ENCODE measurements at regions not wholly inside any gene's neighbourhood (a gene's known extent, or its start where the extent isn't known, plus 50 kb on each side); places are given as distances from the start of the nearest gene placed in this dataset.

DNA sequence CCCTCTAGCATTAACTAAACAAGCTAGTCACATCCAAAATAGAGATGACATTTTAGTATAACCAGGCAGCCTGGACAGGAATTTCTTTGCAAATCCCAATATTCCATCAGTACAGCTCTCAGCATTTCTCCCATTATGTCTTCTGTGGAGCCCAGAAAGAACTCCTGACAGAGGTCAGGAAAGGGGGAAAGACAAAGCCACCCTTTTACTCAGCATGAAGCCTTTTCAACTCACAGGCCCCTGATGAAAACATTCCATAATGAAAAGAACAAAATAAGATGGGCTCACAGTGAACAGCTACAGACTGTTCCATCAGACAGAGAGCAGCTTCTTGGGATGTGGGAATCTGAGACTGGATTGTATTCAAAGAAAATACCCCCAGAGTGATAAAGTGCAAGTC is 80.6 kb downstream of the TEX35 start:
- Mint-ChIP-seq H3K4me1 (ENCODE audit: unreplicated experiment) (peaks cover 3% of the 10 kb centered on the region), H3K36me3 (ENCODE audit: low read depth, unreplicated experiment) (no peaks in the 10 kb centered on the region), H3K27ac (ENCODE audit: unreplicated experiment) (no peak overlapping the region), H3K9me3 (ENCODE audit: unreplicated experiment) (no peaks in the 10 kb centered on the region), H3K4me3 (ENCODE audit: unreplicated experiment) (no peak overlapping the region), H3K27me3 (ENCODE audit: unreplicated experiment) (peaks cover 3% of the 10 kb centered on the region)
- TF ChIP-seq, protein P1, sequence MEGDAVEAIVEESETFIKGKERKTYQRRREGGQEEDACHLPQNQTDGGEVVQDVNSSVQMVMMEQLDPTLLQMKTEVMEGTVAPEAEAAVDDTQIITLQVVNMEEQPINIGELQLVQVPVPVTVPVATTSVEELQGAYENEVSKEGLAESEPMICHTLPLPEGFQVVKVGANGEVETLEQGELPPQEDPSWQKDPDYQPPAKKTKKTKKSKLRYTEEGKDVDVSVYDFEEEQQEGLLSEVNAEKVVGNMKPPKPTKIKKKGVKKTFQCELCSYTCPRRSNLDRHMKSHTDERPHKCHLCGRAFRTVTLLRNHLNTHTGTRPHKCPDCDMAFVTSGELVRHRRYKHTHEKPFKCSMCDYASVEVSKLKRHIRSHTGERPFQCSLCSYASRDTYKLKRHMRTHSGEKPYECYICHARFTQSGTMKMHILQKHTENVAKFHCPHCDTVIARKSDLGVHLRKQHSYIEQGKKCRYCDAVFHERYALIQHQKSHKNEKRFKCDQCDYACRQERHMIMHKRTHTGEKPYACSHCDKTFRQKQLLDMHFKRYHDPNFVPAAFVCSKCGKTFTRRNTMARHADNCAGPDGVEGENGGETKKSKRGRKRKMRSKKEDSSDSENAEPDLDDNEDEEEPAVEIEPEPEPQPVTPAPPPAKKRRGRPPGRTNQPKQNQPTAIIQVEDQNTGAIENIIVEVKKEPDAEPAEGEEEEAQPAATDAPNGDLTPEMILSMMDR (IDR thresholded peaks at IDR 0.05; ENCODE audit: unreplicated experiment): no peak
- no peak for DNase-seq (ENCODE audit: low spot score)

GRCh38 chr1:178594133-178594532 is 81.2 kb downstream of the TEX35 start:
- TF ChIP-seq, protein P1 (IDR thresholded peaks at IDR 0.05; ENCODE audit: unreplicated experiment): no peak
- DNase-seq (ENCODE audit: low spot score): no peak
- no peaks in the 10 kb centered on the region for H3K36me3 Mint-ChIP-seq (ENCODE audit: low read depth, unreplicated experiment)
- no peak overlapping the region for H3K27ac Mint-ChIP-seq (ENCODE audit: unreplicated experiment)
- H3K27me3 Mint-ChIP-seq (ENCODE audit: unreplicated experiment): peaks cover 3% of the 10 kb centered on the region
- H3K4me3 Mint-ChIP-seq (ENCODE audit: unreplicated experiment): no peak overlapping the region
- no peaks in the 10 kb centered on the region for H3K9me3 Mint-ChIP-seq (ENCODE audit: unreplicated experiment)
- peaks cover 3% of the 10 kb centered on the region for H3K4me1 Mint-ChIP-seq (ENCODE audit: unreplicated experiment)

GRCh38 chr1:178595491-178595890 is 82.6 kb downstream of the TEX35 start:
- Mint-ChIP-seq H3K4me1 (ENCODE audit: unreplicated experiment) (peaks cover 3% of the 10 kb centered on the region), H3K27ac (ENCODE audit: unreplicated experiment) (no peak overlapping the region), H3K4me3 (ENCODE audit: unreplicated experiment) (no peak overlapping the region), H3K9me3 (ENCODE audit: unreplicated experiment) (no peaks in the 10 kb centered on the region), H3K36me3 (ENCODE audit: low read depth, unreplicated experiment) (no peaks in the 10 kb centered on the region), H3K27me3 (ENCODE audit: unreplicated experiment) (peaks cover 2% of the 10 kb centered on the region)
- DNase-seq (ENCODE audit: low spot score): no peak
- TF ChIP-seq, protein P1 (IDR thresholded peaks at IDR 0.05; ENCODE audit: unreplicated experiment): no peak

GRCh38 chr1:178599087-178599486 is 86.2 kb downstream of the TEX35 start:
- Mint-ChIP-seq H3K27ac (ENCODE audit: unreplicated experiment) (no peak overlapping the region), H3K27me3 (ENCODE audit: unreplicated experiment) (peaks cover 2% of the 10 kb centered on the region), H3K4me3 (ENCODE audit: unreplicated experiment) (no peak overlapping the region), H3K36me3 (ENCODE audit: low read depth, unreplicated experiment) (no peaks in the 10 kb centered on the region), H3K9me3 (ENCODE audit: unreplicated experiment) (no peaks in the 10 kb centered on the region), H3K4me1 (ENCODE audit: unreplicated experiment) (peaks cover 2% of the 10 kb centered on the region)
- TF ChIP-seq, protein P1 (IDR thresholded peaks at IDR 0.05; ENCODE audit: unreplicated experiment): no peak
- DNase-seq (ENCODE audit: low spot score): no peak

GRCh38 chr1:178599745-178600144 is 86.8 kb downstream of the TEX35 start:
- H3K9me3 Mint-ChIP-seq (ENCODE audit: unreplicated experiment): no peaks in the 10 kb centered on the region
- peaks cover 2% of the 10 kb centered on the region for H3K27me3 Mint-ChIP-seq (ENCODE audit: unreplicated experiment)
- peaks cover 2% of the 10 kb centered on the region for H3K4me1 Mint-ChIP-seq (ENCODE audit: unreplicated experiment)
- H3K4me3 Mint-ChIP-seq (ENCODE audit: unreplicated experiment): no peak overlapping the region
- DNase-seq (ENCODE audit: low spot score): no peak
- no peaks in the 10 kb centered on the region for H3K36me3 Mint-ChIP-seq (ENCODE audit: low read depth, unreplicated experiment)
- no peak overlapping the region for H3K27ac Mint-ChIP-seq (ENCODE audit: unreplicated experiment)
- TF ChIP-seq, protein P1 (IDR thresholded peaks at IDR 0.05; ENCODE audit: unreplicated experiment): no peak

Data from endothelial cell (in vitro differentiated cells).